ENCODE measurements at regions not wholly inside any gene's neighbourhood (a gene's known extent, or its start where the extent isn't known, plus 50 kb on each side); places are given as distances from the start of the nearest gene placed in this dataset.
A peak's percentile ranks its signal among the peaks of the same experiment; 100 is the strongest.

DNA sequence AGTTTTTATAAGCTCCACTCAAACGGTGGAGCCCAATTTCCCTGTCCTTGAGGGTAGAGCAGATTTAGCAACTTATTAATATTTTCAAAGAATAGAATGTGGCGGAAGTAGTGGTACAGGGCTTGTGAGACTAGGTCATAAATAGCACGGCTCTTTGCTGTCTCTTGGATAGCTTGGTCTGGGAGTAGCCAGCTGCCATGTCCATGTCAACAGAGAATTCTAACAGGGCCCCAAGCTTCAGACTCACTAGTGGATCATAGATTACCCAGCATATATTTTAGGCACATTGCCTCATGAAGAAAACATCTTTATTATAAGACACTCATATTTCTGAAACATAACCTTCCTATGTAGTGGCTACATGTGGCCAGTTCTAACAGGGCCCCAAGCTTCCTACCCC is 755.7 kb downstream of the HDGFL1 start:
- no peak overlapping the region for H3K4me3 ChIP-seq
- no peaks in the 10 kb centered on the region for H3K36me3 ChIP-seq
- intact Hi-C loops (cut with DNase I): no loop called here
- DNase-seq (no peak), ATAC-seq (peak; percentile 37 to 80 (median 66))
- no peaks in the 10 kb centered on the region for H3K4me1 ChIP-seq
- WGBS, 4 donors: 53 to 63% (median 59%) methylated on average over 3 of the region's 3 CpGs
- TF ChIP-seq POLR2A (IDR thresholded peaks at IDR 0.05): no peak
- TF ChIP-seq, protein P1, sequence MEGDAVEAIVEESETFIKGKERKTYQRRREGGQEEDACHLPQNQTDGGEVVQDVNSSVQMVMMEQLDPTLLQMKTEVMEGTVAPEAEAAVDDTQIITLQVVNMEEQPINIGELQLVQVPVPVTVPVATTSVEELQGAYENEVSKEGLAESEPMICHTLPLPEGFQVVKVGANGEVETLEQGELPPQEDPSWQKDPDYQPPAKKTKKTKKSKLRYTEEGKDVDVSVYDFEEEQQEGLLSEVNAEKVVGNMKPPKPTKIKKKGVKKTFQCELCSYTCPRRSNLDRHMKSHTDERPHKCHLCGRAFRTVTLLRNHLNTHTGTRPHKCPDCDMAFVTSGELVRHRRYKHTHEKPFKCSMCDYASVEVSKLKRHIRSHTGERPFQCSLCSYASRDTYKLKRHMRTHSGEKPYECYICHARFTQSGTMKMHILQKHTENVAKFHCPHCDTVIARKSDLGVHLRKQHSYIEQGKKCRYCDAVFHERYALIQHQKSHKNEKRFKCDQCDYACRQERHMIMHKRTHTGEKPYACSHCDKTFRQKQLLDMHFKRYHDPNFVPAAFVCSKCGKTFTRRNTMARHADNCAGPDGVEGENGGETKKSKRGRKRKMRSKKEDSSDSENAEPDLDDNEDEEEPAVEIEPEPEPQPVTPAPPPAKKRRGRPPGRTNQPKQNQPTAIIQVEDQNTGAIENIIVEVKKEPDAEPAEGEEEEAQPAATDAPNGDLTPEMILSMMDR (IDR thresholded peaks at IDR 0.05): no peak
- H3K9me3 ChIP-seq: no peaks in the 10 kb centered on the region
- no peak overlapping the region for H3K27ac ChIP-seq
- H3K27me3 ChIP-seq: no peaks in the 10 kb centered on the region

DNA sequence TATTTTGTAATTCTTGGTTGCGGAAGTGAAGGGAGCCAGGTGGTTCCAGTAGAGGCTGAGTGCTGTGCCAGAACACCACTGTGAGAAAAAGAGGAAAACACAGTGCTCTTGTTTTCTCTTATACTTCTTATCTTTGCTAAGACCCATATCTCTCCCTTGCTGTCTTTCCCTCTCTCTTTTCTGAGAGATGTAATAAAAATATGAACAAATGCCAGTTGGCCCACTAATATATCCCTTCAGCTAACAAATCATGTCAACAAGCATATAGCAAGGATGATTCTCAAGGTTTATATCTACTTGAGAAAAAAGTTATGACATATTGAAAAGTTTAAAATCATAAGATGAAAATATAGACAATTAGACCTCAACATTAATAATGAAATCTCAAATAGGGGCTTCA is 758.3 kb downstream of the HDGFL1 start:
- TF ChIP-seq, protein P1 (IDR thresholded peaks at IDR 0.05): no peak
- no peak for TF ChIP-seq POLR2A (IDR thresholded peaks at IDR 0.05)
- intact Hi-C loops (cut with DNase I): no loop called here
- Histone ChIP-seq H3K4me3 (no peak overlapping the region), H3K4me1 (peaks cover 0 to 5% (median 0%) of the 10 kb centered on the region in 12 donors), H3K9me3 (no peaks in the 10 kb centered on the region), H3K27ac (no peak overlapping the region), H3K27me3 (no peaks in the 10 kb centered on the region), H3K36me3 (no peaks in the 10 kb centered on the region)
- WGBS, 4 donors: 78 to 86% (median 81%) methylated on average over 1 of the region's 1 CpG
- ATAC-seq: no peak
- DNase-seq: no peak

DNA sequence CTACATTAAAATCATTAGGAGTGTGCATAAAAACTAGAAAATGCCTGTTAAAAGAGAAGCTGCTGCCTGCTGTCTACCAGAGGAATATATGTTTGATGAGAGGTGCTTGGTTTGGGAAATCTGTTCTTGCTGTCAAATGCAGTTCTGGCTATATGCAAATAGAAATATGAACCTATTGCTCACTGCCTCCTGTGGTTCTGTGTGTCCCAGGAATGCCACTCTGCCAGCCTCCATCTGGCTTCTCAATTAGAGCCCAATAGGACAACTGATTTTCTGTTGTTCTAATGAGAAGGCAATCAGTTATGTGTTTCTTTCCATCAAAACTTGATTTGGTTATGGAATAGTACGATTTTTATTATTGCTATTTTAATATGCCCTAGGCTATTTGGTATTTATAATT is 759.7 kb downstream of the HDGFL1 start:
- peaks cover 0 to 5% (median 0%) of the 10 kb centered on the region in 12 donors for H3K4me1 ChIP-seq
- 91 to 93% (median 92%) methylated on average over 1 of the region's 1 CpG for WGBS, 4 donors
- no peaks in the 10 kb centered on the region for H3K36me3 ChIP-seq
- H3K27me3 ChIP-seq: no peaks in the 10 kb centered on the region
- H3K9me3 ChIP-seq: no peaks in the 10 kb centered on the region
- intact Hi-C loops (cut with DNase I): no loop called here
- no peak for TF ChIP-seq POLR2A (IDR thresholded peaks at IDR 0.05)
- TF ChIP-seq, protein P1 (IDR thresholded peaks at IDR 0.05): no peak
- no peak overlapping the region for H3K4me3 ChIP-seq
- DNase-seq: no peak
- ATAC-seq: no peak
- H3K27ac ChIP-seq: no peak overlapping the region

DNA sequence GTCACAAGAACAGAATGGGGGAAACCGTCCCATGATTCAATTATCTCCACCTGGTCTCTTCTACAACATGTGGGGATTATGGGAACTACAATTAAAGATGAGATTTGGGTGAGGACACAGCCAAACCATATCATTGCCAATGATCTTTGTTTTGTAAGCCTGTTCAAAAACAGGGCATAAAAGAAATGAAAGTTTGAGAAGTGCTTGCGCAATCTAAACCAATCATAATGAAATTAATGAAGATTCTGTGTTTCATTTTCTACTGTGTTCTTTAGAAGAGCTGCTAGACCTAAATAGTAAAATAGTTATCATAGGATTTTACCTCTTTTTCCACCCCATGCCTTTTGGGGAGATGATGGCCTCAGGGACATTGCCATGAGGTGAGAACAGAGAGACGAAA is 761.3 kb downstream of the HDGFL1 start:
- TF ChIP-seq, protein P1 (IDR thresholded peaks at IDR 0.05): no peak
- TF ChIP-seq POLR2A (IDR thresholded peaks at IDR 0.05): no peak

More for the DNA sequence above, 761.3 kb downstream of the HDGFL1 start:
- no peak overlapping the region for H3K27ac ChIP-seq
- H3K36me3 ChIP-seq: no peaks in the 10 kb centered on the region
- H3K4me1 ChIP-seq: peaks cover 0 to 5% (median 0%) of the 10 kb centered on the region in 12 donors
- WGBS, 4 donors: 95 to 99% (median 98%) methylated on average over 3 of the region's 3 CpGs
- no peak overlapping the region for H3K4me3 ChIP-seq
- no peaks in the 10 kb centered on the region for H3K9me3 ChIP-seq
- ATAC-seq (no peak), DNase-seq (no peak)
- intact Hi-C loops (cut with DNase I): no loop called here
- no peaks in the 10 kb centered on the region for H3K27me3 ChIP-seq
